Left lobe of liver (tissue), 2 donors: ENCODE measurements at regions not wholly inside any gene's neighbourhood (a gene's known extent, or its start where the extent isn't known, plus 50 kb on each side); places are given as distances from the start of the nearest gene placed in this dataset.
"Not testable (repeated sequence)": the region's sequence is repeated elsewhere in the genome, so short reads cannot be mapped to it uniquely, and the experiment has no call there.

ENCODE experiments used
- ATAC-seq: fragments of 200-7000 bp; cut with Tn5 transposase; one replicate; pipeline ENCODE4 v1.9.1; 2020; ENCODE audit warnings: mild to moderate bottlenecking, moderate library complexity
- DNase-seq: peaks from one replicate; pipeline ENCODE4 v3.0.0-alpha.2; 2020; ENCODE audit warnings: low spot score
- donor health status: DM: no; HTN: no; CAD: no; lungs with moderate emphysema.
- donor health status: DM: no; HTN: yes; CAD: no.

GRCh38 chr11:100576718-100577021 is 110.4 kb upstream of the ARHGAP42 start:
- DNase-seq (no peak), ATAC-seq (no peak)

- DNase-seq = no peak
- ATAC-seq = no peak
Observed at GRCh38 chr11:100578831-100579311, 108.2 kb upstream of the ARHGAP42 start.

DNA sequence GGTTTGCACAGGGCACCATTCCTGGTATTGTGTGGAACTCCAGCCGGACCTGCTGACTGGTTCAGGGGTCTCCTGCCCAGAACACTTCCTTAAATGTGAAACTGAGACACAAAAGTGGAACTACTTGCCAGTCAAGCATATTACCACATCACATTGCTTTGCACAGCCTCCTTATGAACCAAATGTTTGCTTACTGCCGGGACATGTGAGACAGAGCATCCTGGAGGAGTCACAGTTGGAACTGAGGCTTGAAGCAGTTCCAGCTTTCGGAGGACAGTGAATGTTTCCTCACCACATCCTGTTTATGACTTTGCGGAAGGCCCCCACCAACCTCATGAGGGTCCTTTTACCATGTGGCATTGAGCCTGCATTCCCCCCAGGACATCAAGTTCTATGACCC is 105.8 kb upstream of the ARHGAP42 start:
- DNase-seq (no peak), ATAC-seq (peak; percentile 36)

DNA sequence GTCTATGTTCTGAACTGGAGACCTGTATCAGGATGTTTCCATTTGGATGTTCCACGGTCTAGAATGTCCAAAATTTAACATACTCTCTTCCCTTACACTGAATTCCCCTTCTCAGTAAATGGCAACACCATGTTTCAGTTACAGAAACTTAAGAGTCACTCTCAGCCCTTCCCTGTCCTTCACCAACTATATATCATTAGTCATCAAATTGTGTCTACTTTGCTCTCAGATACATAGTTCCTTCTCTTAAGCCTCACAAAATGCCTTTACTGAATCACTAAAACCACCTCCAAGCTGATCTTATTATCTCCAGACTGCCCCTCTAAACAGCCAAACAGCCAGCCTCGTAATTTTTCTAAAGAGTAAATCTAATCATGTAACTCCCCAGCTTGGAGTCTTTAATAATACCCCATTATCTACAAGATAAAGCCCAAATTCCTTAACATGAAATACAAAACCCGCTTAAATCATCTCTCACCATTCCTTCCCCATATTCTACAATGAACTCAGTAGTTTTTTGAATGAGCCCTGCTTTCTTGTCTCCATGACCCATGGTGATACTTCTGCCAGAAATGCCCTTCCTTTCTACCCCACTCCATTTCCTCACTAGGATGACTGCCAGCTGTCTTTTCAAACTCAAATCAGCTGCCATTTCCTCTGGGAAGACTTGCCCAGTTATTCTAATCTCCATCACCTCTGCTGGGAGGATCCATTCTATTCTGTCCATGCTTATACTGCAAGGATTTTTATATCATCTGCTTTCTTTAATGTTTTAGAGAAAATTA is 102.7 kb upstream of the ARHGAP42 start:
- ATAC-seq = no peak
- DNase-seq = no peak

DNA sequence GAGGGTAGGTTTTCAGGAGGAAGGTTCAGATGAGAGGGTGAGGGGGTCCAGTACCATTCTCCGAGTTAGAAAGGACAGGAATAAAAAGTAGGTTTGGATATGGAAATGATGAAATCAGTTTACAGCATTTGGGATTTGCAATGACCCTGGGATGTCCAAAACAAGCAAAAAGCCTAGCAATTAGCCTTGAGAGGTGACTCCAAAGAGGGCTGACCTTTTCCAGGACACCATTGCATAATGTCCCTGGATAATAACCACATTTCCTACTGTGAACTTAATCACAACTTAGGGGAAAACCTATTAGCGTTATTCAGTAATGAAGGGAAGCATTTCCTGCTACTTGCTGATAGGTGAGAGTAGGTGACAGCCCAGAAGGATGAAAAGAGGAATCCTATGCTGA is 101.4 kb upstream of the ARHGAP42 start:
- peak; percentile 55 for DNase-seq
- peak; percentile 92 for ATAC-seq

GRCh38 chr11:100586361-100587101 is 100.6 kb upstream of the ARHGAP42 start:
- ATAC-seq (no peak), DNase-seq (no peak)

DNA sequence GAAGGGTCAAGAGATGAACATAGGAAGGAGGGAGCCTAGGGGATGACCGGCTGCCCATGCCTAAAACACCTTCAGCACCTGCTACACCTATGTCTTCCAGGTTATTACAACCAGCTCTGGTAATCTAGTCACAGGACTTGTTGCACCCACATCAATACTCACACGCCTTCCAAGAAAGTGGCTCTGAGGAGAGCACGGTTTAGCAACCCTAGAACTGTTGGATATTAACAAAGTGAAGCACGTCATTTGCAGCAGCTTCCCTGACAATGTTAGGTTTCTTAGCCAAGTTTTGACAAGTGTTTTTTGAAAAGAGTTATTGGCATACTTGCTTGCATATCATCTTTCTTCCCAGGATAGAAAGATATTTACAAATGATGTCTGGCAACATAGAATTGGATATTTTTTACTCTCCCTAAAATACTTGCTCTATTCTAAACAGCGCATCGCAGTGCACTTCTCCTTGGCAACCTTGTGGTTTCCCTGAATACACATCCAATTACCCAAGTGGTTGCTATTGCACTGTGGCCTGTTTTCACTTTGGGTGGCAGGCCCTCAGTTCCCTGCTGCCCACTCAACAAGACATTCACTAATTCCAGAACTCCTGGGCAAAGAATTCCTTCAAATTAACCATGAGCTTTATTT is 94.3 kb upstream of the ARHGAP42 start:
- ATAC-seq = no peak

GRCh38 chr11:100593291-100593690 is 93.8 kb upstream of the ARHGAP42 start:
- ATAC-seq (no peak), DNase-seq (no peak)

More for the DNA sequence above, 94.3 kb upstream of the ARHGAP42 start:
- DNase-seq = no peak

GRCh38 chr11:100594320-100594719 is 92.8 kb upstream of the ARHGAP42 start:
- ATAC-seq (no peak), DNase-seq (no peak)

- no peak for ATAC-seq
Observed at GRCh38 chr11:100600941-100601340, 86.1 kb upstream of the ARHGAP42 start.

DNA sequence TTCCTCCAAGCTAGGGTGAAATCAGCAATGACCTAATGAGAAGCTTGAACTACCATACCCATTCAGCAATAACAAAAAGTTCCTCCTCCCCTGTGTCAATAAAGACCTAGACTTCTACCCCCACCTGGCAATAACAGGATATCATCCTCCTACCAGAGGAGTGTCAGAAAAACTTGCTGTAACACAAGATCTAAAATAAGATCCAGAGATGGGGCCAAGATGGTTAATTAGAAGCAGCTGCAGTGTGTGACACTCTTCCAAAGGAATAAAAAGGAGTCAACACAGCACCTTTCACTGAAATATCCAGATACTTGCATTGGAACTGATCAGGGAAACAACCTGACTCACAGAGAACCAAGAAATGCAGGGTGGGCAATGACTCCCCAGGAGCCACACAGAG is 84.4 kb upstream of the ARHGAP42 start:
- ATAC-seq = no peak
- DNase-seq = no peak

More at GRCh38 chr11:100600941-100601340, 86.1 kb upstream of the ARHGAP42 start:
- no peak for DNase-seq

GRCh38 chr11:100607761-100608160 is 79.3 kb upstream of the ARHGAP42 start:
- DNase-seq, ATAC-seq: not testable (repeated sequence)

DNA sequence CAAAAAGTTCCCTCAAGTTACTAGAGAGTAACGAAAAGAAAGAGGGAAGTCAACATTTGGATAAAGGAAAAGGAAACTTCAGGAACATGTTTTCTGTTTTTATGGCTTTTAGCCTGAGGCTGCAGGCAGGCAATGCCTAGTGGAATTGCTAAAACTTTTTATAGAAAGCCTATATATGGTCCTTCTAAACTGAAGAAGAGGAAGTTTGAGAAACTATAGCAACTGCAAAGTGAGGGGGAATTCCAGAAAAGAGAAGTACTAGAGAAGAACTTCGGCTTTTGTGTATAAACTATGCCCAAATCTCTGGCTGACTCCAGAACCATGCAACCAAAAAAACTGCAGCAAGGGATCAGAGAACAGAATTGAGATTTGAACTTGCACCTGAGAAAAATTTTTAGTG is 74.3 kb upstream of the ARHGAP42 start:
- no peak for DNase-seq
- no peak for ATAC-seq

- DNase-seq (no peak), ATAC-seq (peak; percentile 84)
Observed at GRCh38 chr11:100618914-100619313, 68.2 kb upstream of the ARHGAP42 start.

DNA sequence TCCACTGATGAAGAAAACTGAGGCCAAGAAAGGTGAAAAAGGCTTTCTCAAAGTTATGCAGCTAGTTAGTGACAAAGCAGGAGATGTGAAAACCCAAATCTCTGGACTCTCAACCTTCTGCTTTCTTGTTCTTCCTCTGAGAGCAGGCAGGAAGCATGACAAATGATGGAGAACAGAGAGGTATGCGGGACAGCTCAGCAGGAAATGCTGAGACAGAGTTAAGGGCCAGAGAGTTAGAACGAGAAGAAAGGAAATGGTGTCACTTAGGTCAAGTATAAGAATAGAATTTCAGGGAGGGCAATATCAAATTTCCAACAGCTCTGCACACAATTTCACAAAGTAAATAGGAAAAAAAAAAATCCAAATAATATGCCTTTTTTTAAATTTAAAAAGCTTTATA is 67.6 kb upstream of the ARHGAP42 start:
- no peak for DNase-seq
- ATAC-seq = peak; percentile 33

DNA sequence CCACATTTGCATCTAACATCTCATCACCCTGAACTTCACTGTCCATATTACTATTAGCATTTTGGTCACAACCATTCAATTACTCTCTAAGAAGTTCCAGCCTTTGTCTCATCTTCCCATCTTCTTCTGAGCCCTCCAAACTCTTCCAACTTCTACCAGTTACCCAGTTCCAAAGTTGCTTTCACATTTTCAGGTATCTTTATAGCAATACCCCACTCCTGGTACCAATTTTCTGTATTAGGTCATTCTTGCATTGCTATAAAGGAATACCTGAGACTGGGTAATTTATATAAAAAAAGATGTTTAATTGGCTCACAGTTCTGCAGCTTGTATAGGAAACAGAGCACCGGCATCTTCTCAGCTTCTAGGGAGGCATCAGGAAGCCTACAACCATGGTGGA is 64.7 kb upstream of the ARHGAP42 start:
- ATAC-seq (no peak), DNase-seq (no peak)

DNA sequence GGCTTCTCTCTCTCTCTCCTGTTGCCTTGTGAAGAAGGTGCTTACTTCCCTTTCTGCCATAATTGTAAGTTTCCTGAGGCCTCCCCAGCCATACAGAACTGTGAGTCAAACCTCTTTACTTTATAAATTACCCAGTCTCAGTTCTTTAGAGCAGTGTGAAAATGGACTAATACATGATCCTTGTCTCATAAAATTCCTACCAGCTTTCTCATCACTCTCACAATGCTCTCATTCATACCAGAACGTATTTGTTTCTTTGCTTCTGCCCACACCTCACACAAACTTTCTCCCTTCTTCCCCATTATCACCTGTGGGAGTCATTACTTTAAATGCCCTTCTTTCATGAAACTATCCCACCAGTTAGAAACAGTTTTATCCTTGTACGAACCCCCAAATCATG is 62.7 kb upstream of the ARHGAP42 start:
- ATAC-seq = no peak
- DNase-seq = no peak

DNA sequence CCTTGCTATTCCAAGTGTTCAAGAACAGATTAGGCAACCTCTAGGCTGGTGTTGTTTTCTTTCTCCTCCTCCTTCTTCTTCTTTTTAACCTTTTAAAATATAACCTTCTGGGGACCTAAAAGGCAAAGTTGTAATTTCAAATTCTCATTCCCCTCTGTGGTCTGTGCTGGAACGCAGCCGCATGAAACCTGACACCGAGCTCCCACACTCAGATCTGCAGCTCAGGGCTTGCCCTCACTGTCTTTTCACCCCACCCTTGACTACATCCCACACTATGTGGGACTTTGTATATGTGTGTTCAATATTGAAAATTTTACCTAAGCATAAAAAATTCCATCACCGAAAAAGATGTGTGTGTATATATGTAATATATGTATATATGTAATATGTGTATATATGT is 62.0 kb upstream of the ARHGAP42 start:
- ATAC-seq = no peak
- DNase-seq = no peak

- ATAC-seq = peak; percentile 24
Observed at GRCh38 chr11:100629671-100630070, 57.4 kb upstream of the ARHGAP42 start.

GRCh38 chr11:100630898-100631297 is 56.2 kb upstream of the ARHGAP42 start:
- ATAC-seq (peak; percentile 90), DNase-seq (peak; percentile 82)

More at GRCh38 chr11:100629671-100630070, 57.4 kb upstream of the ARHGAP42 start:
- DNase-seq = no peak

GRCh38 chr11:100631316-100631715 is 55.8 kb upstream of the ARHGAP42 start:
- no peak for DNase-seq
- no peak for ATAC-seq
